Superior temporal gyrus (tissue), 1 donor: ENCODE measurements at regions not wholly inside any gene's neighbourhood (a gene's known extent, or its start where the extent isn't known, plus 50 kb on each side); places are given as distances from the start of the nearest gene placed in this dataset.

Experiments used
- DNase-seq: peaks from one replicate; pipeline ENCODE4 v3.0.0-alpha.2; 2016; ENCODE audit errors: extremely low spot score

- DNase-seq, result no peak
These were observed 138.5 kb downstream of the RBM26 start for GRCh38 chr13:79267560-79267959.

GRCh38 chr13:79258489-79258888 is 147.6 kb downstream of the RBM26 start:
- DNase-seq, result no peak

- no peak for DNase-seq
These were observed 159.5 kb downstream of the RBM26 start for GRCh38 chr13:79246578-79246949.

GRCh38 chr13:79245937-79246577 is 160.0 kb downstream of the RBM26 start:
- DNase-seq, result no peak

- DNase-seq, result no peak
These were observed 164.4 kb downstream of the RBM26 start for GRCh38 chr13:79241697-79242096.

- DNase-seq, result no peak
These were observed 168.1 kb downstream of the RBM26 start for GRCh38 chr13:79237981-79238380.

- no peak for DNase-seq
These were observed 174.2 kb downstream of the RBM26 start for GRCh38 chr13:79231887-79232286.

GRCh38 chr13:79229761-79230160 is 176.3 kb downstream of the RBM26 start:
- no peak for DNase-seq

GRCh38 chr13:79228972-79229371 is 177.1 kb downstream of the RBM26 start:
- no peak for DNase-seq

- DNase-seq, result no peak
These were observed 178.6 kb downstream of the RBM26 start for GRCh38 chr13:79227418-79227817.

GRCh38 chr13:79226938-79227337 is 179.1 kb downstream of the RBM26 start:
- DNase-seq, result no peak

- DNase-seq, result no peak
These were observed 179.8 kb downstream of the RBM26 start for GRCh38 chr13:79226250-79226649.

GRCh38 chr13:79225487-79226232 is 180.4 kb downstream of the RBM26 start:
- no peak for DNase-seq

- no peak for DNase-seq
These were observed 183.4 kb downstream of the RBM26 start for GRCh38 chr13:79222427-79223205.

GRCh38 chr13:79212064-79212619 is 193.9 kb downstream of the RBM26 start:
- no peak for DNase-seq

- DNase-seq, result no peak
These were observed 194.7 kb downstream of the RBM26 start for GRCh38 chr13:79211377-79211776.

GRCh38 chr13:79197933-79198332 is 208.1 kb downstream of the RBM26 start:
- no peak for DNase-seq

GRCh38 chr13:79196843-79197242 is 209.2 kb downstream of the RBM26 start:
- DNase-seq, result no peak

- DNase-seq, result no peak
These were observed 209.7 kb downstream of the RBM26 start for GRCh38 chr13:79196366-79196765.

- no peak for DNase-seq
These were observed 211.3 kb downstream of the RBM26 start for GRCh38 chr13:79194727-79195126.

- no peak for DNase-seq
These were observed 211.8 kb downstream of the RBM26 start for GRCh38 chr13:79194272-79194671.

GRCh38 chr13:79191501-79191900 is 214.6 kb downstream of the RBM26 start:
- DNase-seq, result peak; percentile 17
